Astrocyte (in vitro differentiated cells and primary cell): ENCODE measurements at regions not wholly inside any gene's neighbourhood (a gene's known extent, or its start where the extent isn't known, plus 50 kb on each side); places are given as distances from the start of the nearest gene placed in this dataset.

ENCODE experiments used
- DNase-seq: peaks from one replicate; pipeline ENCODE4 v3.0.0-alpha.2; 2010; ENCODE audit warnings: low read depth
- FAIRE-seq: peaks from 2 replicates; lab custom pipeline; 2011; peaks lifted over from hg19 to GRCh38; lab: Jason Lieb, UNC
- H2AFZ ChIP-seq: 2 replicates; pipeline ENCODE4 v1.6.0; 2012; ENCODE audit warnings: low read depth, low read length, inconsistent platforms
- H3K27ac ChIP-seq: 2 replicates; pipeline ENCODE4 v1.5.1; 2011; ENCODE audit warnings: low read depth, low read length, inconsistent platforms
- H3K27me3 ChIP-seq: 2 replicates; pipeline ENCODE4 v1.6.0; 2011; ENCODE audit warnings: low read length, inconsistent platforms; ENCODE audit not compliant: insufficient read depth
- H3K36me3 ChIP-seq: 2 replicates; pipeline ENCODE4 v1.5.1; 2011; ENCODE audit warnings: low read length, inconsistent platforms; ENCODE audit not compliant: insufficient read depth
- H3K4me1 ChIP-seq: 2 replicates; pipeline ENCODE4 v1.5.1; 2011; ENCODE audit warnings: low read length, inconsistent platforms; ENCODE audit not compliant: insufficient read depth
- H3K4me2 ChIP-seq: 2 replicates; pipeline ENCODE4 v1.6.0; 2012; ENCODE audit warnings: low read length, inconsistent platforms
- H3K4me3 ChIP-seq: 2 replicates; pipeline ENCODE4 v1.5.1; 2011; ENCODE audit warnings: low read depth, mild to moderate bottlenecking, low read length, inconsistent platforms; ENCODE audit not compliant: insufficient read depth
- H3K79me2 ChIP-seq: 2 replicates; pipeline ENCODE4 v1.6.0; 2012; ENCODE audit warnings: mild to moderate bottlenecking, low read length, inconsistent platforms; ENCODE audit not compliant: insufficient read depth
- H3K9ac ChIP-seq: 2 replicates; pipeline ENCODE4 v1.6.0; 2012; ENCODE audit warnings: mild to moderate bottlenecking, low read length, inconsistent platforms
- H3K9me3 ChIP-seq: 2 replicates; pipeline ENCODE4 v1.5.1; 2012; ENCODE audit warnings: low read depth, mild to moderate bottlenecking, low read length, inconsistent platforms; ENCODE audit not compliant: insufficient read depth
- H4K20me1 ChIP-seq: 2 replicates; pipeline ENCODE4 v1.6.0; 2012; ENCODE audit warnings: low read length, inconsistent platforms; ENCODE audit not compliant: insufficient read depth
- H3K27ac Mint-ChIP-seq: one replicate; pipeline ENCODE4 v1.8.0; 2021; ENCODE audit warnings: mild to moderate bottlenecking, mixed read lengths; ENCODE audit not compliant: unreplicated experiment
- H3K27me3 Mint-ChIP-seq: one replicate; pipeline ENCODE4 v1.8.0; 2021; ENCODE audit warnings: low read depth, mixed read lengths; ENCODE audit not compliant: unreplicated experiment
- H3K36me3 Mint-ChIP-seq: one replicate; pipeline ENCODE4 v1.8.0; 2021; ENCODE audit warnings: low read depth, mixed read lengths; ENCODE audit not compliant: unreplicated experiment
- H3K4me1 Mint-ChIP-seq: one replicate; pipeline ENCODE4 v1.8.0; 2021; ENCODE audit warnings: low read depth, mixed read lengths; ENCODE audit not compliant: unreplicated experiment
- H3K4me3 Mint-ChIP-seq: one replicate; pipeline ENCODE4 v1.8.0; 2021; ENCODE audit warnings: mild to moderate bottlenecking, moderate library complexity, mixed read lengths; ENCODE audit not compliant: unreplicated experiment
- H3K9me3 Mint-ChIP-seq: one replicate; pipeline ENCODE4 v1.8.0; 2021; ENCODE audit warnings: mild to moderate bottlenecking, mixed read lengths; ENCODE audit not compliant: unreplicated experiment
- CTCF ChIP-seq: IDR thresholded peaks from 2 replicates; pipeline ENCODE4 v1.5.1; 2011; ENCODE audit warnings: low read depth, mild to moderate bottlenecking, inconsistent platforms, low read length, moderate library complexity; ENCODE audit not compliant: insufficient read depth
- EZH2 ChIP-seq: IDR thresholded peaks from 2 replicates; pipeline ENCODE4 v1.6.1; 2012; ENCODE audit warnings: mild to moderate bottlenecking, low read length, inconsistent platforms; ENCODE audit not compliant: insufficient read depth

GRCh38 chr12:115473257-115473956, 789.4 kb upstream of the TBX3 start:
- FAIRE-seq: no peak
- no peak for DNase-seq
- no peaks in the 10 kb centered on the region for H3K4me1 Mint-ChIP-seq

GRCh38 chr12:115472852-115473251, 788.9 kb upstream of the TBX3 start:
- peaks cover 2% of the 10 kb centered on the region for H3K36me3 Mint-ChIP-seq
- no peak overlapping the region for H3K27ac ChIP-seq
- no peak overlapping the region for H3K9ac ChIP-seq
- H3K4me2 ChIP-seq: no peak overlapping the region
- H3K9me3 ChIP-seq: no peaks in the 10 kb centered on the region
- DNase-seq (no peak), FAIRE-seq (no peak)
- H3K36me3 ChIP-seq: no peaks in the 10 kb centered on the region
- H4K20me1 ChIP-seq: no peaks in the 10 kb centered on the region
- H2AFZ ChIP-seq: no peak overlapping the region
- H3K27me3 ChIP-seq: no peaks in the 10 kb centered on the region
- TF ChIP-seq EZH2 (no peak), CTCF (no peak)
- H3K4me3 ChIP-seq: no peak overlapping the region
- H3K9me3 Mint-ChIP-seq: no peaks in the 10 kb centered on the region
- H3K27me3 Mint-ChIP-seq: peaks cover 9% of the 10 kb centered on the region
- H3K27ac Mint-ChIP-seq: no peak overlapping the region
- no peaks in the 10 kb centered on the region for H3K4me1 Mint-ChIP-seq
- H3K4me3 Mint-ChIP-seq: no peak overlapping the region
- no peaks in the 10 kb centered on the region for H3K79me2 ChIP-seq
- no peaks in the 10 kb centered on the region for H3K4me1 ChIP-seq

More at GRCh38 chr12:115473257-115473956, 789.4 kb upstream of the TBX3 start:
- Histone ChIP-seq H3K9me3 (no peaks in the 10 kb centered on the region), H3K27ac (no peak overlapping the region), H2AFZ (no peak overlapping the region), H3K4me3 (no peak overlapping the region), H3K79me2 (no peaks in the 10 kb centered on the region), H3K4me2 (no peak overlapping the region), H4K20me1 (no peaks in the 10 kb centered on the region), H3K4me1 (no peaks in the 10 kb centered on the region), H3K36me3 (no peaks in the 10 kb centered on the region), H3K9ac (no peak overlapping the region), H3K27me3 (no peaks in the 10 kb centered on the region)
- TF ChIP-seq CTCF (no peak), EZH2 (no peak)
- no peak overlapping the region for H3K27ac Mint-ChIP-seq
- no peak overlapping the region for H3K4me3 Mint-ChIP-seq
- peaks cover 2% of the 10 kb centered on the region for H3K36me3 Mint-ChIP-seq
- no peaks in the 10 kb centered on the region for H3K9me3 Mint-ChIP-seq
- peaks cover 9% of the 10 kb centered on the region for H3K27me3 Mint-ChIP-seq

GRCh38 chr12:115470977-115471376, 787.0 kb upstream of the TBX3 start:
- Mint-ChIP-seq H3K36me3 (peaks cover 2% of the 10 kb centered on the region), H3K9me3 (no peaks in the 10 kb centered on the region), H3K27ac (no peak overlapping the region), H3K27me3 (peaks cover 9% of the 10 kb centered on the region), H3K4me3 (no peak overlapping the region), H3K4me1 (no peaks in the 10 kb centered on the region)
- FAIRE-seq (no peak), DNase-seq (no peak)
- Histone ChIP-seq H3K4me1 (no peaks in the 10 kb centered on the region), H3K9me3 (no peaks in the 10 kb centered on the region), H3K27ac (no peak overlapping the region), H3K27me3 (no peaks in the 10 kb centered on the region), H2AFZ (no peak overlapping the region), H3K79me2 (no peaks in the 10 kb centered on the region), H4K20me1 (no peaks in the 10 kb centered on the region), H3K36me3 (no peaks in the 10 kb centered on the region), H3K4me3 (no peak overlapping the region), H3K4me2 (no peak overlapping the region), H3K9ac (no peak overlapping the region)
- TF ChIP-seq EZH2: no peak
- no peak for TF ChIP-seq CTCF
